ENCODE measurements at regions not wholly inside any gene's neighbourhood (a gene's known extent, or its start where the extent isn't known, plus 50 kb on each side); places are given as distances from the start of the nearest gene placed in this dataset.

GRCh38 chr3:13123765-13124164 is 50.5 kb upstream of the IQSEC1 start:
- TF ChIP-seq EZH2phosphoT487 (IDR thresholded peaks at IDR 0.05; ENCODE audit: insufficient read depth, low read depth) (no peak), EZH2 (IDR thresholded peaks at IDR 0.05; ENCODE audit: insufficient read depth, poor library complexity, severe bottlenecking) (no peak)
